Neural crest cell (in vitro differentiated cells): ENCODE measurements at regions not wholly inside any gene's neighbourhood (a gene's known extent, or its start where the extent isn't known, plus 50 kb on each side); places are given as distances from the start of the nearest gene placed in this dataset.

Experiments
- DNase-seq: peaks from one replicate; pipeline ENCODE4 v3.0.0; 2021; ENCODE audit warnings: low read depth, mixed read lengths, low spot score
- H3K27ac Mint-ChIP-seq: one replicate; pipeline ENCODE4 v1.8.0; 2021; ENCODE audit warnings: mild to moderate bottlenecking, mixed read lengths; ENCODE audit not compliant: unreplicated experiment
- H3K27me3 Mint-ChIP-seq: 2 replicates; pipeline ENCODE4 v1.8.0; 2021; ENCODE audit warnings: low read depth, mild to moderate bottlenecking, mixed read lengths
- H3K36me3 Mint-ChIP-seq: 2 replicates; pipeline ENCODE4 v1.8.0; 2021; ENCODE audit warnings: low read depth, mild to moderate bottlenecking, mixed read lengths
- H3K4me1 Mint-ChIP-seq: 2 replicates; pipeline ENCODE4 v1.8.0; 2021; ENCODE audit warnings: mixed read lengths
- H3K4me3 Mint-ChIP-seq: one replicate; pipeline ENCODE4 v1.8.0; 2021; ENCODE audit warnings: mild to moderate bottlenecking, mixed read lengths
- H3K9me3 Mint-ChIP-seq: 2 replicates; pipeline ENCODE4 v1.8.0; 2021; ENCODE audit warnings: mixed read lengths
- CTCF ChIP-seq: fragments of 200-600 bp; sonication (generic); conservative IDR thresholded peaks from 2 replicates; pipeline ENCODE4 v1.5.0; 2021; ENCODE audit warnings: antibody characterized with exemption, mild to moderate bottlenecking

DNA sequence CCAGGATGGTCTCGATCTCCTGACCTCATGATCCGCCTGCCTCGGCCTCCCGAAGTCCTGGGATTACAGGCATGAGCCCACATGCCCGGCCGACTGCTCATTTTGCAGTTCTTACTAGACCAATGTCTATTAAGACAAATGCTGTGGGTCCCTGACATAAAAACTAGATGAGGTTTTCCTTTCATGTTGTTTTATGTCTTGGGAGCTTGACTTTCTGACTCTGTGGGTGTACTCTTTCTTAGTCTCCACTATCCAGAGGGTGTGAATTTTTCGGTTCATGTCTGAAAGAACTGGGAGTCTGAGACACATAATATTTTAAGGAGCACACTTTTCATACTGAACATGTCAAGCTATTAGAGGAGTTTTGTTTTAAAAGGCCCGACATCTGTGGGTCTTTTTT lies 744.9 kb upstream of the B3GALT2 start:
- H3K36me3 Mint-ChIP-seq, result no peaks in the 10 kb centered on the region
- H3K27me3 Mint-ChIP-seq, result no peaks in the 10 kb centered on the region
- DNase-seq, result no peak
- H3K4me1 Mint-ChIP-seq, result no peaks in the 10 kb centered on the region
- peaks cover 4% of the 10 kb centered on the region for H3K9me3 Mint-ChIP-seq
- no peak for TF ChIP-seq CTCF
- no peak overlapping the region for H3K4me3 Mint-ChIP-seq
- no peak overlapping the region for H3K27ac Mint-ChIP-seq

GRCh38 chr1:193929374-193930033 lies 743.1 kb upstream of the B3GALT2 start:
- Mint-ChIP-seq H3K36me3 (no peaks in the 10 kb centered on the region), H3K27ac (no peak overlapping the region), H3K9me3 (no peaks in the 10 kb centered on the region), H3K4me3 (no peak overlapping the region), H3K27me3 (no peaks in the 10 kb centered on the region), H3K4me1 (no peaks in the 10 kb centered on the region)
- DNase-seq, result no peak
- no peak for TF ChIP-seq CTCF

DNA sequence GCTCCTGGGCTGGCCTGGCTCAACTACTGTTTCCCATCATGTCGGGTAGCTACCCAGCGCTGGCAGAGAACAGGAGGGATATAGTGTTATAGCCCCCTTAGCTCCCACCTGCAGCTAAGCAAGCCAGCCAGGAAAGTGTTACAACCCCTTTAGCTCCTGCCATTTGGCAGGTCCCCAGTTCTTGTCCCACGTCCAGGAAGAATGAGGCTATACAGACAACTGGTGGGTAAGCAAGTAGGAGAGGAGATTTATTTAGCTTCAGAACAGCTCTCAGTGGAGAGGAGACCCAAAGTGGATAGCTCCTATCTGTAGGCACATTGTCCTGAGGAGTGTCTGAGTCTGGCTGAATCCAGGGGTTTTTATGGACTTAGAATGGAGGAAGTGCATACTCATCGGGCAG lies 741.1 kb upstream of the B3GALT2 start:
- DNase-seq, result no peak
- Mint-ChIP-seq H3K27me3 (no peaks in the 10 kb centered on the region), H3K9me3 (no peaks in the 10 kb centered on the region), H3K27ac (no peak overlapping the region), H3K4me1 (no peaks in the 10 kb centered on the region), H3K36me3 (no peaks in the 10 kb centered on the region), H3K4me3 (no peak overlapping the region)
- no peak for TF ChIP-seq CTCF

GRCh38 chr1:193926956-193927355 lies 740.5 kb upstream of the B3GALT2 start:
- no peak for TF ChIP-seq CTCF
- H3K27me3 Mint-ChIP-seq, result no peaks in the 10 kb centered on the region
- H3K4me3 Mint-ChIP-seq, result no peak overlapping the region
- DNase-seq, result no peak
- H3K36me3 Mint-ChIP-seq, result no peaks in the 10 kb centered on the region
- H3K4me1 Mint-ChIP-seq, result no peaks in the 10 kb centered on the region
- no peaks in the 10 kb centered on the region for H3K9me3 Mint-ChIP-seq
- H3K27ac Mint-ChIP-seq, result no peak overlapping the region

- TF ChIP-seq CTCF, result no peak
- H3K4me3 Mint-ChIP-seq, result no peak overlapping the region
- no peak for DNase-seq
- H3K4me1 Mint-ChIP-seq, result no peaks in the 10 kb centered on the region
- peaks cover 2% of the 10 kb centered on the region for H3K9me3 Mint-ChIP-seq
- no peaks in the 10 kb centered on the region for H3K27me3 Mint-ChIP-seq
- H3K27ac Mint-ChIP-seq, result no peak overlapping the region
- H3K36me3 Mint-ChIP-seq, result no peaks in the 10 kb centered on the region
Measured at GRCh38 chr1:193919827-193920226, 733.4 kb upstream of the B3GALT2 start.

GRCh38 chr1:193916452-193916851 lies 730.0 kb upstream of the B3GALT2 start:
- H3K4me1 Mint-ChIP-seq, result no peaks in the 10 kb centered on the region
- peaks cover 2% of the 10 kb centered on the region for H3K9me3 Mint-ChIP-seq
- DNase-seq, result no peak
- no peak for TF ChIP-seq CTCF
- no peak overlapping the region for H3K27ac Mint-ChIP-seq
- H3K4me3 Mint-ChIP-seq, result no peak overlapping the region
- H3K27me3 Mint-ChIP-seq, result no peaks in the 10 kb centered on the region
- H3K36me3 Mint-ChIP-seq, result no peaks in the 10 kb centered on the region
